ENCODE measurements at regions not wholly inside any gene's neighbourhood (a gene's known extent, or its start where the extent isn't known, plus 50 kb on each side); places are given as distances from the start of the nearest gene placed in this dataset.

- H3K27me3 ChIP-seq (ENCODE audit: control insufficient read depth, insufficient read depth, low read length, poor library complexity, severe bottlenecking) = no peaks in the 10 kb centered on the region
- Mint-ChIP-seq H3K9me3 (no peaks in the 10 kb centered on the region), H3K27me3 (ENCODE audit: insufficient read depth) (no peaks in the 10 kb centered on the region), H3K4me1 (no peaks in the 10 kb centered on the region), H3K27ac (no peak overlapping the region), H3K4me3 (no peak overlapping the region), H3K36me3 (ENCODE audit: low read depth) (no peaks in the 10 kb centered on the region)
- H3K9ac ChIP-seq (ENCODE audit: extremely low read depth, low read length, poor library complexity, severe bottlenecking) = no peak overlapping the region
- WGBS, 2 experiments (ENCODE audit: insufficient coverage in 1 of 2, insufficient read length in 1 of 2) = 95% methylated on average over 8 to 9 of the region's 11 CpGs
- TF ChIP-seq CTCF (conservative IDR thresholded peaks at IDR 0.05) = no peak
- no peaks in the 10 kb centered on the region for H3K9me3 ChIP-seq (ENCODE audit: control insufficient read depth, low read length)
- no peak overlapping the region for H3K27ac ChIP-seq (ENCODE audit: low read depth, low read length)
- H3K4me3 ChIP-seq (ENCODE audit: low read length) = no peak overlapping the region
- no peaks in the 10 kb centered on the region for H3K36me3 ChIP-seq (ENCODE audit: control insufficient read depth, insufficient read depth, low read length)
- no peak for DNase-seq
- H3K4me1 ChIP-seq (ENCODE audit: control insufficient read depth, insufficient read depth, low read length) = no peaks in the 10 kb centered on the region
These were observed 127.4 kb downstream of the RASSF9 start for GRCh38 chr12:85708775-85709174.

- Mint-ChIP-seq H3K4me3 (no peak overlapping the region), H3K9me3 (peaks cover 6% of the 10 kb centered on the region), H3K36me3 (ENCODE audit: low read depth) (no peaks in the 10 kb centered on the region), H3K27ac (no peak overlapping the region), H3K4me1 (no peaks in the 10 kb centered on the region), H3K27me3 (ENCODE audit: insufficient read depth) (no peaks in the 10 kb centered on the region)
- H3K9me3 ChIP-seq (ENCODE audit: control insufficient read depth, low read length) = no peaks in the 10 kb centered on the region
- no peak overlapping the region for H3K27ac ChIP-seq (ENCODE audit: low read depth, low read length)
- DNase-seq = no peak
- no peak for TF ChIP-seq CTCF (conservative IDR thresholded peaks at IDR 0.05)
- 85 to 100% methylated on average over 1 to 4 of the region's 4 CpGs for WGBS, 2 experiments (ENCODE audit: insufficient coverage in 1 of 2, insufficient read length in 1 of 2)
- no peaks in the 10 kb centered on the region for H3K4me1 ChIP-seq (ENCODE audit: control insufficient read depth, insufficient read depth, low read length)
- H3K4me3 ChIP-seq (ENCODE audit: low read length) = no peak overlapping the region
- H3K36me3 ChIP-seq (ENCODE audit: control insufficient read depth, insufficient read depth, low read length) = no peaks in the 10 kb centered on the region
- no peak overlapping the region for H3K9ac ChIP-seq (ENCODE audit: extremely low read depth, low read length, poor library complexity, severe bottlenecking)
- no peaks in the 10 kb centered on the region for H3K27me3 ChIP-seq (ENCODE audit: control insufficient read depth, insufficient read depth, low read length, poor library complexity, severe bottlenecking)
These were observed 124.3 kb downstream of the RASSF9 start for GRCh38 chr12:85711735-85712390.

- Mint-ChIP-seq H3K9me3 (peaks cover 12% of the 10 kb centered on the region), H3K36me3 (ENCODE audit: low read depth) (no peaks in the 10 kb centered on the region), H3K27ac (no peak overlapping the region), H3K4me3 (no peak overlapping the region), H3K27me3 (ENCODE audit: insufficient read depth) (no peaks in the 10 kb centered on the region), H3K4me1 (no peaks in the 10 kb centered on the region)
- DNase-seq = no peak
- H3K36me3 ChIP-seq (ENCODE audit: control insufficient read depth, insufficient read depth, low read length) = no peaks in the 10 kb centered on the region
- no peak overlapping the region for H3K9ac ChIP-seq (ENCODE audit: extremely low read depth, low read length, poor library complexity, severe bottlenecking)
- no peaks in the 10 kb centered on the region for H3K27me3 ChIP-seq (ENCODE audit: control insufficient read depth, insufficient read depth, low read length, poor library complexity, severe bottlenecking)
- no peak for TF ChIP-seq CTCF (conservative IDR thresholded peaks at IDR 0.05)
- H3K9me3 ChIP-seq (ENCODE audit: control insufficient read depth, low read length) = no peaks in the 10 kb centered on the region
- 95 to 96% methylated on average over 3 to 4 of the region's 4 CpGs for WGBS, 2 experiments (ENCODE audit: insufficient coverage in 1 of 2, insufficient read length in 1 of 2)
- H3K27ac ChIP-seq (ENCODE audit: low read depth, low read length) = no peak overlapping the region
- no peak overlapping the region for H3K4me3 ChIP-seq (ENCODE audit: low read length)
- no peaks in the 10 kb centered on the region for H3K4me1 ChIP-seq (ENCODE audit: control insufficient read depth, insufficient read depth, low read length)
These were observed 122.8 kb downstream of the RASSF9 start for GRCh38 chr12:85713373-85713772.

All from endodermal cell (in vitro differentiated cells).